HG02885 (cell line): ENCODE measurements at regions not wholly inside any gene's neighbourhood (a gene's known extent, or its start where the extent isn't known, plus 50 kb on each side); places are given as distances from the start of the nearest gene placed in this dataset.
A peak's percentile ranks its signal among the peaks of the same experiment; 100 is the strongest.
"Not testable (repeated sequence)": the region's sequence is repeated elsewhere in the genome, so short reads cannot be mapped to it uniquely, and the experiment has no call there.

Source experiments
- ATAC-seq: cut with Tn5 transposase; IDR thresholded peaks from one replicate; pipeline ENCODE4 v1.9.1; 2021; ENCODE audit warnings: mild to moderate bottlenecking; ENCODE audit not compliant: unreplicated experiment, poor library complexity

DNA sequence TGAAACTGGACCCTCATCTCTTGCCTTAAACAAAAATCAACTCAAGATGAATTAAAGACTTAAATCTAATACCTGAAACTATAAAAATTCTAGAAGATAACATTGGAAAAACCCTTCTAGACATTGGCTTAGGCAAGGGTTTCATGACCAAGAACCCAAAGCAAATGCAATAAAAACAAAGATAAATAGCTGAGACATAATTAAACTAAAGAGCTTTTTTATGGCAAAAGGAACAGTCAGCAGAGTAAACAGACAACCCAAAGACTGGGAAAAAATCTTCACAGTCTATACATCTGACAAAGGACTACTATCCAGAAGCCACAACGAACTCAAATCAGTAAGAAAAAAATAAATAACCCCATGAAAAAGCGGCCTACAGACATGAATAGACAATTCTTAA is 446.9 kb upstream of the TRPC7 start:
- not testable (repeated sequence) for ATAC-seq

GRCh38 chr5:136811551-136811950 is 446.2 kb upstream of the TRPC7 start:
- no peak for ATAC-seq

DNA sequence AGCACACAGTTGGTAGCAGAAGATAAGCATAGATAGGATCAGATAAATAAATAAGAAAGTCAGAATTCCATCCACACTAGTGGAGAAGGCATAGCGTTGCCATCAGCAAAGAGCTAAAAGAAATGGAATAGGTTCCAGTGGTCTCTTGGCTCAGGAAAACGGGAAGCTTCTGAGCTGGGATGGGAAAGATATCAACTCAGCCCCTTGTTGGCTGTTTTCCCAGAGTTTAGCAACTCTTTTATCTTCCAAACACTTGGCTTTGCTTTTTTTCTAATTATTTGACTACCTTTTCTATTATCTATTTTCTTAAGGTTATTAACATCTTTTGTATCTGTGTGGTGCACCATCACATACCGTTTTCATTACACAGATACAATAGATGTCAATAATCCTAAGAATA is 445.7 kb upstream of the TRPC7 start:
- ATAC-seq, result no peak

DNA sequence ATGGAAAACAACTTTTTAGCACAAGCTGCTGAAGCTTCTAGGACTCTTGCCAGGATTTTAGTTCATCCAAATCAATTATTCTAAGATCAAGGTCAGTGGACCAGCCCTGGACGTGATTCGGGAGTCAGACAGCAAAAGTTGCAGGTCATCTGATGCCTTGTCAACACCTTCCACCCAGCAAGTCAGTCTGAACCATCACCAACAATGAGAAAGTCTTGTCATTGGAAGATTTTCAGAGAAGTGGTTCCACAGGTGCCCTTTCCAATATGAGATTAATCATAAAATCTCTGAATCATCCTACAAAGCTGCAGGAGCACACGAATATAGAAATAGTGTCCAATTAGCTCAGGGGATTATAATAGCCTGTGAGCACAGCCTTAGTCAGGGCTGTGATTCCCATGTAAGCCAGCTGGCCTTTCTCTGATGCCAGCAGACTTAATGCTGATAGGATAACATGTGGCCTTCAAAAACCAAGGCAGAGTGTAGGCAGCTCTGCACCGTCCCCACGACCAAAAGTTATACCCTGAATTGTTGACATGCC is 445.0 kb upstream of the TRPC7 start:
- ATAC-seq, result no peak

- no peak for ATAC-seq
Measured at GRCh38 chr5:136809382-136809781, 444.0 kb upstream of the TRPC7 start.

DNA sequence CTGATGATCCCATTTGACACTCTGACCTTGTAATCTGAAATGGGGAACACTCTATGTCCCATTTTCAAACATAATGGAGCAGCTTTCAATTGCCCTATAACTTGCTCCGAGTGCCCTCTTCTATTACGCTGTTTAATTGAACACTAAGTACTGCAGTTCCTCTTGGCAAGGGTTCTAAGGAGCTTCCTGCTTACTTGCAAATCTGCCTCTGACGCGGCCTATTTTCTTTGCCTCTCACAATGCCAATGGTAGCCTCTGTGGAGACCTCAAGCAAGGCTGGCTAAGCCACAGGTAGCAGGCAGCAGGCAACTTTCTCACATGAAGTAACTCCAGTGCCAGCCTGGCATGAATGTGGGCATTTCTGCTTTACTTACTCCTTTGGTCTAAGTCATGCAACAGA is 443.4 kb upstream of the TRPC7 start:
- ATAC-seq, result no peak

GRCh38 chr5:136805466-136805865 is 440.1 kb upstream of the TRPC7 start:
- ATAC-seq, result no peak

GRCh38 chr5:136802383-136802782 is 437.0 kb upstream of the TRPC7 start:
- ATAC-seq, result no peak

- no peak for ATAC-seq
Measured at GRCh38 chr5:136799806-136800372, 434.5 kb upstream of the TRPC7 start.

- ATAC-seq, result no peak
Measured at GRCh38 chr5:136793300-136793699, 428.0 kb upstream of the TRPC7 start.

- no peak for ATAC-seq
Measured at GRCh38 chr5:136781464-136781863, 416.1 kb upstream of the TRPC7 start.

DNA sequence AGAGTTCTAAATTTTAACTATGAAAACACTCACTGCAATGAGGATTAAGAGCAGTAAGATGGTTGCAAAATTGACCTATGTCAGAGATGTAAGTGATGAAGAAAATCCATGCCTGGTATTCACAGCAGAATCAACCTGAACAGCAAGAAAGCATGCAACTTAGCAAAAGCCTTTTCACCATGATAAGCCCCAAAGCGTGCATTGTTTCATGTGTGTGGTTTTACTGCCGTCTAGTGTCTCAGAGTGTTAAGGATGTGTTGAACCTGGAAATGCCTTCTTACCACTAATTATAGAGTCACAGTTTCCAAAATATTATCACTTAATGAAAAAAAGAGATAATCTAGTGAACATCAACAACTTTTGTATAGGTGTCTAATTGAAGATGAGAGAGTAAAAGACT is 415.2 kb upstream of the TRPC7 start:
- ATAC-seq, result no peak

GRCh38 chr5:136776022-136776927 is 410.9 kb upstream of the TRPC7 start:
- ATAC-seq, result no peak

- no peak for ATAC-seq
Measured at GRCh38 chr5:136772491-136772890, 407.1 kb upstream of the TRPC7 start.

GRCh38 chr5:136769900-136770684 is 404.7 kb upstream of the TRPC7 start:
- ATAC-seq, result peak; percentile 93

- no peak for ATAC-seq
Measured at GRCh38 chr5:136769093-136769492, 403.7 kb upstream of the TRPC7 start.

- ATAC-seq, result no peak
Measured at GRCh38 chr5:136768457-136768856, 403.1 kb upstream of the TRPC7 start.

DNA sequence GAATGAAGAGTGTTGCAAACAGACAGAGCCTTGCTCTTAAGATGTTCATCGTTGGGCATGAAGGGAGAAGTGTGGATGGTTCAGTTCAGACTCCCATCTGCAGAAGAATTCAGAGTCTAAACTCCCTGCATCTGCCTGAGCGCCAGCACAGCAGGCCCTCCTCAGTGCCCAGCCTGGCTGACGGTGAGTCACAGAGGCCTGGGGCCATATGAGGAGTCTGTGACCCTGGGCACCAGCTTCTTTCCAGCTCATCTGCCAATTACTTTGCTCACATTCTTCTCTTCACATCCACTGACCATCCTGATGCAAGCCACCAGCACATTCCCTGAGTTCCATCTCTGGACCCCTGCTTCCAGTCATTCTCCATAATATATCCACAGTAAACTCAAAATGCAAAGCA is 401.1 kb upstream of the TRPC7 start:
- ATAC-seq, result no peak

DNA sequence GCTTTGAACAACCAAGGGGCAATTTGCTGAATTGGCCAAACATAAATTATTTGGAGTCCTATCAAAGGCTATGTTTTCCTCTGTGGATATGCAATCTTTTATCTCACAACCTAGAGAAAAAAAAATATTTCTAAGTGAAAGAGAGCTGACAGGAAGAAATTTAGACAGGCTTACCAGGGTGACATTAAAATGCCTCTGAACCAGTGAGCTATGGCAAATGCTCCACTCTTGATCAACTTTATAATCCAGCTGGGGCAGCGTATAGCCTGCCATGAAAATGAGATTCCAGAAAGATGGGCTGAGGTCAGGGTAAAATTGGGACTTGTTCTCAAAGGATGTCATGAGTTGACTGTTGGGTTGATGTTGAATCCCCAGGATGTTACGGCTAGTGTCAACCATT is 399.3 kb upstream of the TRPC7 start:
- no peak for ATAC-seq

DNA sequence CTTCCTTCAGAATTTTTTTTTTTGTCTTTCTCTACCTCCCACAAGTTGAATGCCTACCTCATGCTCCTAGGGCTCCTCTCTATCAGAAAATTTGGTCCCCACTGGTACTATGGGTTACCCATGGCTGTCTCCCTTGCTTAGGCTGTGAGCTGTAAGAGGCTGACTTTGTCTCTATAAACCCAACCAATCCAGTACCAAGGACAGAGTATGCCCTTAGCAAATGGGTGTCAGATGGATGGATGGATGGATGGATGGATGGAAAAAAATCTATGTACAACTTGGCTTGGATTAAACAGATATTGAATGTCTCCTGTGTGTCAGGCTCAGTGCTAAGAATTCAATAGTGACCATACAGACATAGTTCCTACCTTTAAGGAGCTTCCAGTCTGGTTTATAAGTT is 398.2 kb upstream of the TRPC7 start:
- no peak for ATAC-seq

DNA sequence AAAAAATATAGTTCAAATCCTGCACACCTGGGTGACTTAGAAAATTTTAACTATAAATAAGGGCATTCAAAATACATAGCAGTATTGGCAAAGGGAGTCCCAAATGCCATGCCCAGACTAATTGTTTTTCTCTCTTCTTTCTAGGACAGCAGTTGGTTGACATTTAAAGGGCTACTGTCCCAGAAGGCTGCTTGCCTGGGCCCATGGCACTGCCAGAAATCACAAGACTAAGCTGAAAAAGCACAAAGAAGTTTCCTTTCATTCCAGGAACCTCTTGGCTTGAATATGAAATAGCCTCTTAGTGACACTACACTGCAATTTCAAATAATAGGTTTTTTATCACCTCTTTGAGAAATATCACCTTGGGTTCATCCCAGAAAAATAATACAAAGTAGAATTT is 388.9 kb upstream of the TRPC7 start:
- ATAC-seq, result no peak
